Tibial artery (tissue), 4 donors: ENCODE measurements at regions not wholly inside any gene's neighbourhood (a gene's known extent, or its start where the extent isn't known, plus 50 kb on each side); places are given as distances from the start of the nearest gene placed in this dataset.

Source experiments
- DNase-seq, 2 donors: peaks; one replicate each; pipeline ENCODE4 v3.0.0-alpha.2; 2019
- H3K27ac ChIP-seq, 2 donors: fragments of 200-600 bp; sonication (generic) in 1 of 2; 1 replicate in 1 of 2; 2 replicates in 1 of 2; pipeline ENCODE4 v1.5.1; 2018 to 2019; ENCODE audit warnings: mild to moderate bottlenecking in 1 of 2
- H3K27me3 ChIP-seq, 2 donors: fragments of 200-600 bp; sonication (generic) in 1 of 2; one replicate each; pipeline versions ENCODE4 v1.5.1 to v1.6.0; 2016 to 2019
- H3K36me3 ChIP-seq, 3 donors: fragments of 200-600 bp; sonication (generic) in 2 of 3; one replicate each; pipeline ENCODE4 v1.5.1; 2016 to 2019; ENCODE audit warnings: mild to moderate bottlenecking in 2 of 3
- H3K4me1 ChIP-seq, 4 donors: fragments of 200-600 bp; sonication (generic) in 2 of 4; 1 replicate in 3 of 4; 2 replicates in 1 of 4; pipeline ENCODE4 v1.5.1; 2016 to 2019
- H3K4me3 ChIP-seq, 2 donors: fragments of 200-600 bp; sonication (generic) in 1 of 2; 1 replicate in 1 of 2; 2 replicates in 1 of 2; pipeline ENCODE4 v1.5.1; 2018 to 2019; ENCODE audit warnings: mild to moderate bottlenecking in 2 of 2
- H3K9me3 ChIP-seq, 3 donors: fragments of 200-600 bp; sonication (generic) in 1 of 3; one replicate each; pipeline ENCODE4 v1.5.1; 2016 to 2019
- CTCF ChIP-seq, 2 experiments: fragments of 200-600 bp in 1 of 2; fragments of 450-650 bp in 1 of 2; IDR thresholded peaks; one replicate each; pipeline ENCODE4 v1.5.1; 2017 to 2019; ENCODE audit warnings: antibody characterized with exemption in 2 of 2, mild to moderate bottlenecking in 1 of 2, moderate library complexity in 1 of 2
- intact Hi-C: fragments of 100-400 bp; cut with DNase I; formaldehyde crosslinking; loops from one replicate; pipeline ENCODE4 v1.15.0; 2023; ENCODE audit warnings: low total_unique reads

DNA sequence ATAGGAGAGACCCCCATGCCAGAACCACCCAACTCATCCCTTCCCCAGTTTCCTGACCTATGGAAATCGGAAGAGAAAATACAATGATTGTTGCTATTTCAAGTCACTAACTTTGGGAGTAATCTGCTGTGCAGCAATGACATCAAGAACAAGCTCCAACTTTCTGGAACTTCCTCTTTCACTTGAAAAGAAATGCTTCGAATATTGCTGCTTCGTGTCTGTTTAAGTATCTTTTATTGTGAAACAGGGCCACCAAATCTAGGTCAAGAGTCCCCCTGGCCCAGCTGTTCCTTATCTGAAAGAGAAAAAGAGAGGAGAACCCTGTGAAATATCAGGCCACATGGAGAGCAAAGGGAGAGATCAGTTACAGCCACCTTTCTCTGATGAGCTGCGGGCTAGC, 59.4 kb upstream of the DNAH5 start:
- H3K27ac ChIP-seq = no peak overlapping the region
- no peak for TF ChIP-seq CTCF (IDR thresholded peaks at IDR 0.05)
- H3K4me1 ChIP-seq = peaks cover 0 to 11% (median 0%) of the 10 kb centered on the region in 4 donors
- no peaks in the 10 kb centered on the region for H3K27me3 ChIP-seq
- DNase-seq = no peak
- no peaks in the 10 kb centered on the region for H3K36me3 ChIP-seq
- H3K9me3 ChIP-seq = no peaks in the 10 kb centered on the region
- intact Hi-C loops = no loop called here
- no peak overlapping the region for H3K4me3 ChIP-seq

DNA sequence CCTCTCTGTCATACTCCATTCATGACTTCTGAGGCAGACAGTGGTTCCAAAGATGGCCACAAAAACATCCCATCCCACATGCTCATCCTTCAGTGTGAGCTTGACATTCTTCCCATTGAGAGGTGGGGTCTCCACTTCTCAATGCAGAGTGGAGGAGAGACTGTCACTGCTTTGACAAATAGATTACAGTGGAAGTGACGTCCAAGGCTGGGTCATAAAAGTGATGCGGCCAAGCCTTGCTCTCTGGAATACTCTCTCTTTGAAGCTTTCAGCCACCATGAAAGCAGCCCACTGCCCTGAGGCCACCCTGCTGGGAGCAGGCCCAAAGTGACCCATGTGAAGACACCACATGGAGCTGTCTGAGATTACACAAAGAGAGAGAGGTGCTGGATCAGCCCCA, 59.0 kb upstream of the DNAH5 start:
- Histone ChIP-seq H3K36me3 (no peaks in the 10 kb centered on the region), H3K9me3 (no peaks in the 10 kb centered on the region), H3K27me3 (no peaks in the 10 kb centered on the region), H3K27ac (no peak overlapping the region), H3K4me1 (peaks cover 0 to 11% (median 0%) of the 10 kb centered on the region in 4 donors), H3K4me3 (no peak overlapping the region)
- no peak for DNase-seq
- intact Hi-C loops = no loop called here
- no peak for TF ChIP-seq CTCF (IDR thresholded peaks at IDR 0.05)

DNA sequence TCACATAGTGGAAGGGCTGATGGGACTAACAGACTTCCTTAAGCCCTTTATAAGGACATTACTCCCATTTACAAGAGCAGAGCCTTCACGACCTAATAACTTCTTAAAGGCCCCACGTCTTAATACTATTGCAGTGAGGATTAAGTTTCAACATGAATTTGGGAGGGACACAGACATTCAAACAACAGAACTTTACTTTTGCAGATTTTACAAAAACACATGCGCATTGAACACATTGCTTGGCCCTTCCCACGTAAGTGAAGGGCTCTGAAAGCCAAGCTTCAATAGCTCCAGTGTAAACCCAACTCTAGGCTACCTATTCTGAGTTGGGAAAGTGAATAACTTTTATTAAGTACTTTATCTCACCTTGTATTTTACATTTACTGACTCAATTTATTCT, 53.8 kb upstream of the DNAH5 start:
- no peak for DNase-seq
- H3K27me3 ChIP-seq = no peaks in the 10 kb centered on the region
- H3K9me3 ChIP-seq = peaks cover 0 to 14% (median 4%) of the 10 kb centered on the region in 3 donors
- no peak overlapping the region for H3K27ac ChIP-seq
- H3K4me3 ChIP-seq = no peak overlapping the region
- H3K4me1 ChIP-seq = no peaks in the 10 kb centered on the region
- no peaks in the 10 kb centered on the region for H3K36me3 ChIP-seq
- no peak for TF ChIP-seq CTCF (IDR thresholded peaks at IDR 0.05)
- intact Hi-C loops = loop anchor here (10.0 kb wide), 1 partner anchor 107 kb away; no protein-coding TSS in a partner anchor

DNA sequence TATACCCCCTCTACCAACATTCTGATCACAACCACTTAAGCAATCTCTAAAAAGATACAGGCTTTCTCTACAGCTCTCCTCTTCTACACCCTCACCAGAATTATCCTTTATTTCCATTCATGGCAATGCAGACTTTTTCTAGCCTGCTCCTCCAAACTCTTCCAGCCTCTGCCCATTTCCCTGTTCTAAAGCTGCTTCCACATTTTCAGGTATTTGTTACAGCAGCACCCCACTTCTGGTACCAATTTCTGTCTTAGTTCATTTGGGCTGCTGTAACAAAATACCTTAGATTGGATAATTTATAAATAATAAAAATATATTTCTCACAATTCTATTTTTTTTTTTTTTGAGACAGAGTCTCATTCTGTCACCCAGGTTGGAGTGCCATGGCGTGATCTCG, 53.0 kb upstream of the DNAH5 start:
- TF ChIP-seq CTCF (IDR thresholded peaks at IDR 0.05) = no peak
- H3K36me3 ChIP-seq = no peaks in the 10 kb centered on the region
- no peak overlapping the region for H3K4me3 ChIP-seq
- H3K27ac ChIP-seq = no peak overlapping the region
- intact Hi-C loops = loop anchor here (10.0 kb wide), 1 partner anchor 107 kb away; no protein-coding TSS in a partner anchor
- H3K9me3 ChIP-seq = peaks cover 0 to 14% (median 4%) of the 10 kb centered on the region in 3 donors
- no peak for DNase-seq
- no peaks in the 10 kb centered on the region for H3K4me1 ChIP-seq
- no peaks in the 10 kb centered on the region for H3K27me3 ChIP-seq

DNA sequence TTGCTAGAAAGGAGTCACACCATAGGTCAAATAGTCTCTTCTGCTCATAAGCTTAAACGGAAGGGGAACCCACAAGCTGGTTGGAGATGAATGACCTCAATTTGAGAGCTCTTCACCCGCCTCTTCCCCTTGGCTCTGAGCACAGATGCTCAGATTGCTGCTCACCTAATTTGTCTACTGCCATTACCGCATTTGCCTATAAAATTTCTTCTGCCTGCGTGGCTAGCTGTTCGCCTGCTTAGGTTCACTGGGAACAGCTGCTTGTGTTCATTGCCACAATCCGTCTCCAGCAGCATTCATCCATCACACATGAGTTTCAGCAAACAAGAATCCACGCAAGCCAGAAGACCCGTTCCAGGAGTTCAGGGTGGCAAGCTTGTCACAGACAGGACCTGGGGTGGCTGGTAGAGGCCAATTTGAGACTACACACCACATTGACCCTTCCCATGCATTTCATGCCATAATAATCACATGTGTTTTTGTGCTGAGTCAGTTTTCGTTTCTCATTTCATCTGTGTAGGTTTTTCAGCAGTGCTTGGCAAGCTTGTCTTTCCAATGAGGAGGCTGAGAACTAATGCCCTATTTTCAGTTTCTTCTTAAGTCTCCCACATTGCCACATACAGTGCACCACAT, 50.2 kb upstream of the DNAH5 start:
- no peak overlapping the region for H3K4me3 ChIP-seq
- H3K27me3 ChIP-seq = no peaks in the 10 kb centered on the region
- DNase-seq = no peak
- TF ChIP-seq CTCF (IDR thresholded peaks at IDR 0.05) = no peak
- no peak overlapping the region for H3K27ac ChIP-seq
- no peaks in the 10 kb centered on the region for H3K4me1 ChIP-seq
- intact Hi-C loops = loop anchor here (10.0 kb wide), 1 partner anchor 110 kb away; no protein-coding TSS in a partner anchor
- peaks cover 0 to 14% (median 4%) of the 10 kb centered on the region in 3 donors for H3K9me3 ChIP-seq
- no peaks in the 10 kb centered on the region for H3K36me3 ChIP-seq
